T-helper 2 cell treated with Interferon-gamma antibody and Interleukin-4, amounts not matched to agents 100 ng/mL and 5 ng/mL, for 36 hours (primary cell): ENCODE measurements at regions not wholly inside any gene's neighbourhood (a gene's known extent, or its start where the extent isn't known, plus 50 kb on each side); places are given as distances from the start of the nearest gene placed in this dataset.

Experiments
- intact Hi-C: fragments of 100-400 bp; cut with micrococcal nuclease; formaldehyde crosslinking; loops from one replicate; pipeline ENCODE4 v1.15.1; 2023

DNA sequence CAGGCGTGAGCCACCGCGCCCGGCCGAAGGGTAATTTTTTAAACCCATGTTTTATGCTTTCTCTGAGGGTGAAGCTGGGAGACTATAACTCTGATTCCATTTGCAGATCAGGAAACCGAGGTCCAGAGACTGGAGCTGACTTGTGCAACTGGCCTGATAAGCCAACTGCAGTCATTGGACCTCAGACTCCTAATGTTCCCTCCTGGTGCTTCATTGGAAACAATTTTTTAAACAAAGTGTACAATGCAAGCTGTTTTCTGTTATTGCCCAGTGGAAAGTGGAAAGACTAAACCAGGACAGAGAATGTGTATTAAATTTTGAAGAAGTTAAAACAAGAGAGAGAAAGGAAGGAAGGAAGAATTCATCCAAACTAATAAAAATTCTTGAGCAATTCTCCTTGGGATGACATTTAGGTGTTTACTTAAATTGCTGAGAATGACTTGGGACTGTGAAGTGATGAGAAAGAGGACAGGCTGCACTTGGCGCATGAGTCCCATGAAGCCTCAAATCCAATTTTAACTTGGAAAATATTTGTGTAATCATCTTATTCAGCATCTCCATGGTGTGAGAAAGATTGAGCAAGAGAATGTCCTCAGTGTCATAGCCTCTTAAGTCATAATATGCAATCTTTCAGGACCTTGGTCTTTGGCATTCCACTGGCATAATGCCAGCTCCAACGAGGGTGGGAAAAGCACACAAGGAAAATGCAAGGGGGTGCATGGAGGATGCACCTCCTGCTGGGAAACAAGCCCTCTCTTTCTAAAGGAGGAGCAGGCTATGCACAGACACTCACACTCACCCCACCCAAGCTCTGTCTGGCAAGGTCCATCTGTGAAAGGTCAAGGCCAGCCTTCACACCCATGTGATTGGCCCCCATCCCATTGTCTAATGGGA is 342.0 kb downstream of the SIPA1L2 start:
- intact Hi-C loops = no loop called here

DNA sequence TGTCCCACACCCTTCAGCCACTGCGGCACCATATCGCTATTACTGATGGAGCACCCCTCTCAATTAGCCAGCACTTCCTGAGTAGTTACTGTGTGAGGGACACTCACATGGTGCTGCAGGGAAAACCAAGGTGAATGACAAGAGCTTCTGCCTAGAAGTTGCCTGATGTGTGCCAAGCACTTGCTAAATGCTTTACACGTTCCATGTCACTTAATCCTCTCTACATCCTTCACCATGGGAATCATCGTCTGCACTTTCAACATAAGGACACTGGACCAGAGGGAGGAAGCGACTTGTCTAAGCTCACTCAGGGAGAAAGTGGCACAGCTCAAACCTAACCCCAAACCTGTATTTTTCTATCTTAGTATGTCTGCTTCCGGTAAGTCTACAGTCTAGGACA is 344.8 kb downstream of the SIPA1L2 start:
- intact Hi-C loops = no loop called here

DNA sequence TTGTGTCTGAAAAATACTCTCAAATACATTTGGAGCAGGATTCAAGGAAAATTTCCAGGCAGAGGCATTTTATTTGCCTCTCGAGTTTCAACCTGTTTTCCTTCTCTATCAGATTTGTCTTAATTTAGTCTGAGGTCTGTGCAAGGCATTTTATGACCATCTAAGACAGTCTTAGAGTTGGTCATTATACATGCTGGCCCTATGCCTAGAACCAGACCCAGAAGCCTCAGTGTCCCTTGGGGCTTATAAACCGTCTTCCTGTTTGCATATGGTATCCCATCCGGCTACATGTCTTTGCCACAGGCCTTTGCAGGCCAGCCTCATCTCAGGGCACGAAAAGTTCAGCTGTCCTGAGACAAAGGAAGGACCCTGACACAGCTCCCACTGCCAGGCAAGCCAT is 346.1 kb downstream of the SIPA1L2 start:
- intact Hi-C loops = no loop called here

DNA sequence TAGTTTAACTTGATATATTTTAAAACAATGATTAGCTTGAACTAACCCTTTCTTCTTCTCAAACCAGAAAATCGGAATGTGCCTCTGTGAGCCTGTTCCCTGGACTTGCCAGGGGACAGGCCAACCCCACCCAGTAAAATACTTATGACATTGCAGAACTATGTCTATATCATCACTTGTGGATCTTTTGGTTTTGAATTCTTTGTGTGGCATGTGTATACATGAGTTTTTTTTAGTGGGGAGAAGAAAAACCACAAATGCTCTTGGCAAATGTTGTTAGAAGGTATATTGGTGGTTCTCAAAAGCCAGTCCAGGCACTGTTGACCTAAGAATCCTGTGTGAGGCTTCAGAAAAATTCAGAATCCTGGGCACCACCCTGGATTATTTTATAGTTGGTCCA is 347.4 kb downstream of the SIPA1L2 start:
- intact Hi-C loops = no loop called here

DNA sequence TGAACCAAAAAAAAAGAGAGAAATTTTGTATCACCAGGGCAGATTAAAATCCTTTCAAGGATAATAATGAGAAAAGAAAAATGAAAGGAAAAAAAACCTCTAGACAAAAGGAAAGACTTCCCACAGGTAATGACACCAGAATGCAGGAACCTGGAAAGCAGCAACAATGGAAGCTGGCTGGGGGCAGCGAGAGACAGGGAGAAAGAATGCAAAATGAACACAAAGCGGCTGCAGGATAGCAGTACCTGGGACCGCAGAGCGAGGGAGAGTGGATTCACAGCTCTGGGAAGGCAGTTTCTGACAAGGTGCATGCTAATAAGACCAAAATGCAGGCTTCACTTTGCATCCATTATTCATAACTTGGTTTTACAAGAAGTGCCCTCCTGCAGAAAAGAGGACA is 349.0 kb downstream of the SIPA1L2 start:
- intact Hi-C loops = no loop called here

DNA sequence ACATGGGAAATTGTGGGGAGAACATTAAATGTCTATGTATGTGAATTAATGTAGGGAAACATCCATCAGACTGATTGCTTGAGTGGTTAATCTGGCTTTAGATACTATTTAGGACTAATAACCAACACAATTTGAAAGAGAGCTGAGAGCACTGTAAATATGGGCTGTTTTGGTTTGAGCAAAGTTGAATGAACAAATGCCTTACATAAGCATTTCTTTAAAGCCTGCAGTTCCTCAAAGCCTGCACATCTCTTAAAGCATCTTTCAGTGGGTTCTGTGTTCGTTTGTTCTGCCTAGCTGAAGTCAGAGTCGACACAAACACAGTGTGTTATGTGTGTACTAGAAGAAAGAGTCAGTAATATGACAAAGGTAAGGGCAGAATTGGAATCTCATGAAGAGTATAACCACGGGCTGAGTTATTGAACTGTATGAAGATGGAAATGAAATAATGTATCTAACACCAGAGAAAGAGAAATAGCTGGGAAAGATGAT is 350.0 kb downstream of the SIPA1L2 start:
- intact Hi-C loops = no loop called here

DNA sequence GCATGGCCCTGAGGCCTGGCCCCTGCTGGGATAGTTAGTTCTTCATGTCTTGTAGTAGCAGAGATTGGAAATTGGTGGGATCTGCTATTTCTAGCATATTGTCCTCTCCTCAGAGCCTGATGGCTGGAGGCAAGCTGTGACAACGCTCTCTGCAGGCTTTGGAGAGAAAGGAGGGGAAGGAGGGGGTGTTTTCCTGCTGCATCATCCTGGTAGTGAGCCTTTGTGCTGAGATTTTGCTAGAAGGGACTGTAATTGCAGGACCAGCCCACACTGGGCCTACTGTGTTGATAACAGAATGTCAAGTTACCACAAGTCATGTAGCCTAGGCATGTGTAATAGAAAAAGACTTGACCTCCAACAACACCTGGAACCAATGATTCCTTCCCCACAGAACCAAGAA is 351.0 kb downstream of the SIPA1L2 start:
- intact Hi-C loops = no loop called here

DNA sequence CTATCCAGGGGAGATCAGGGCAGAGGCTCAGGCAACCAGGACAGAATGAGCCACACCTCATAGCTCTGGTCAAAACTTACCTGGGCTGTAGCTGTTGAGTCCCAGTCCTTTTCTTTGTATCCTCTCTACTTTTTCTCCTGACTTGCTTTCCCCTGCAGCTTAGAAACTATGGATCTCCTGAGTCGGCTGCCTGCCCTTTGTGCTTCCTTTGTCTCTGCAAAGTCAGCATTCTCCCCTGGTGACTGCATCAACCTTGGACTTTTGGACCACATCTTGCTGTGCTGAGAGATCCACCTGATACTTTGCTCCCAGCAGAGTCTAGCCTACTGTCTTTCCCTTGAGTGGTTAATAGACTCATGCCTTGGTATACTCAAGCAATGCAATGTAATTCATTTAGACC is 353.3 kb downstream of the SIPA1L2 start:
- intact Hi-C loops = no loop called here

DNA sequence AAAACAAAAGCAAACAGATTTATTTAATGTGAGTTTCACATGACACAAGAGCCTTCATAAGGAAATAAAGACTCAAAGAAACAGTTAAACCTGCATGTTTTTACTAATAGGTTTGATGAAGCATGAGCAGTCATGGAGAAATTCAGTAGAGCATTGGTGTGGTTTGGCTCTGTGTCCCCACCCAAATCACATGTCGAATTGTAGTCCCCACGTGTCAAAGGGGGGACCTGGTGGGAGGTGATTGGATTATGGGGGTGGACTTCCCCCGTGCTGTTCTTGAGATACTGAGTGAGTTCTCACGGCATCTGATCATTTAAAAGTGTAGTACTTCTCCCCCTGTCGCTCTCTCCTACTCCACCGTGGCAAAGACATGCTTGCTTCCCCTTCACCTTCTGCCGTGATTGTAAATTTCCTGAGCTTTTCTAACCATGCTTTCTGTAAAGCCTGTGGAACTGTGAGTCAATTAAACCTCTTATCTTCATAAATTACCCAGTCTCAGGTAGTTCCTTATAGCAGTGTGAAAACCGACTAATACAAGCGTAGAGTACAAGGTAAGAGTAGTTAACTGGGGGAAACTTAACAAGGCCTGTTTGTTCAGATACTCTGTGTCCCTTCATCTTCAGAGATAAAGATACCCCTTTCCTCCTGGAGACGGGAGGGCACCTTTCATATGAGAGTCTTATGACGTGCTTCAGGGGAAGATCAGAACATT is 354.8 kb downstream of the SIPA1L2 start:
- intact Hi-C loops = no loop called here

DNA sequence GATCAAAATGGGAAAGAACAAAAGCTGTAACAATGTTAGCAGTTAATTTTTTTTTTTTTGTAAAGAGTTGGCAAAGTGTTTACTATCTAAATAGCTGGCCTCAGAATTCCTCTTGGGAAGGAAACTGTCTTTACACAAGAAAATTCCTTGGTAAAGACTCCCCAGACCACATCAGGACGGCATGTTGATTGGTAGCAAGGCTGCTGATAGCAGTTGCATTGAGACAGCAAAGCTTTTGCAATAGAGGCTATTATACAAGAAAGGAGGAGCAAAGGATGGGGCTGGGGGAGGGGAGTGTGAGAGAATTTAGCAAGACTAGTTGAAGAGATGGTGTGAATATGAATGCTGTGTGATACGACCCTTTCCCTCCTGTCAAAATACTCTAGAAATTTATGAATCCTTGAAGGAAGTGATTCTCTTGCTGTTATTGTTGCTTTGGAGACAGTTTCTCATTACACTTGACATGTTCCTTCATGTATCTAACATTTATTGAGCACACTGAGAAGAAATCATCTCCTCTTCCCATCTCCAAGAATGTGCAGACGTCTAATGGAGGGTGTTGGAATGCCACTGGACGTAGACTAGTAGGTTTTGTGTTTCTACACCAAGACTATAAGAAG is 355.6 kb downstream of the SIPA1L2 start:
- intact Hi-C loops = no loop called here

DNA sequence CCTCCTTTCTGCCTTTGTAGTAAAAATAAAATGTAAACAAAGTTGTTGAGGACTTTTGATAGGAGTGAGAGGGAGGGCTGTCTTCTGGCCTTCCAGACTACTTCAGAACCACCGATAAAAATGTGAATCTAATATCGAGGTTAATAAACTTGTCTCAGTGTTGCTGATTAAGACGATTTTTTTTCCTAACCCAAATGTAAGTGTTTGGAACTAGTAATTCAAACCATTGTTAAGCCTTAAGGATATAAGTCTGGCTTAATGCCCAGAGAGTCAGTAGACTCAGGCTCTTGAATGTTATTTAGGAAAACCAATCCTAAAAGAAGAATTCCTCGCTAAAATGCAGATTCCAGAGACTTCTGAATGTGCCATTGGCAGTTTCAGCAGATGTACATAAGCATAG is 356.9 kb downstream of the SIPA1L2 start:
- intact Hi-C loops = no loop called here

DNA sequence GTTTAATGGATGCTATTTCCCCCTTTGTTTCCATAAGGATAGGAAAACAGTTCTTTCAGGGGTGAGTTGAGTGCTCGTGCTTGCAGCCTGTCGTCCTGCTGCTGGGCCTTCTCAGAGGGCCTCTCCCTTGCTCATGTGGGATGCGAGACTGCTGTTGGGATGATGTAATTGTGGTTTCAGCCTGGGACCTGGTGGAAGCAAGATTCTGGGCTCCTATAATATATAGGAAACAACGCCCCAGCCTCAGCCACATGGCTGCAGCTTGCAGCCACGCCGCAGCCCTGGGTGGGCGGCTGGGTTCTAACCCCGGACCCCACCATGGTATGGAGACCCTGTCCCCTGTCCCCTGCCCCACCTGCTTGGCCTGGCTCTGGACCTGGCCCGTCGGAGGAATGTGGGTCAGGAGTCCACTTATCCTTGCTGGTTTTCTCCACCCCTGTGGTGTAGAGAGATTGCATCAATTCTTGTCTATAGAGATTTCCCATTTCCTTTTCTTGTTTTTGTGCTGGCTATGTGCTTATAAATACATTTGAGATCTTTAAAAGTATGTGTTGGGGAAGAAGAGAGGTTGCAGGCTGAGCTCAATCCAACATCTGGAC is 357.8 kb downstream of the SIPA1L2 start:
- intact Hi-C loops = no loop called here

DNA sequence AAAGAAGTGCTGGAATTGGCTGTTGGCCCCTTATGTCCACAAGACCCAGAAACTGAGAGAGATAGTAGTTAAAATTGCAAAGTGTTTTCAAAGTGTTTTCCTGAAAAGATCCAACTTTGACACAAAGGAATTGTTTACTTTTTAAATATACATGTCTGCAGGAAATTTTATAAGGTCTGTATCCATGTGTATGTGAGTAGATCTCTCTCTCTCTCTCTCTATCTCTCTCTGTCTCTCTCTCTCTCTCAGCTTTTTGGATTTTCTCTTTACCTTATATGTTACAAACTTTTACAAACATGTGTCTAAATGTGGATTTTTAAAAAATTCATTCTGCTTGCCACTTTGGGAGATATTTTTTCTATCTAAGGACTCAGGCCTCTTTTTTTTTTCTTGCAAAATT is 358.6 kb downstream of the SIPA1L2 start:
- intact Hi-C loops = no loop called here

DNA sequence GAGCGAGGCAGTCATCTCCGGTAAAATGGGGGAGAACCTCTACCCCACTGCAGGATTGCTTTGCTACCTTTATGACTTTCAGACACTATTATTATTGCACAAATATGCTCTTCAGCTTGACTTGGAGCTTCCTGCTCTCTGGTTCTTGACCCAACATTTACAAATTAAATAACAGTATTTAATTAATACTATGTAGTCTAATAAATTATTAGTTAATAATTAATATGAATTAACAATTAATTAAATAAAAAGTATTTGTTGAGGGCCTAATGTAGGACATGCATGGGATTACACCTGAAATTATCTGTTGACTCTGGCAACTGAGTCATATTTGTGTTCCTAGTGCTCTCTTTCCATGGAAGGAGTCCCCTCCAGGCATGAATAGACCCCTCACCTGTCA is 359.9 kb downstream of the SIPA1L2 start:
- intact Hi-C loops = no loop called here

DNA sequence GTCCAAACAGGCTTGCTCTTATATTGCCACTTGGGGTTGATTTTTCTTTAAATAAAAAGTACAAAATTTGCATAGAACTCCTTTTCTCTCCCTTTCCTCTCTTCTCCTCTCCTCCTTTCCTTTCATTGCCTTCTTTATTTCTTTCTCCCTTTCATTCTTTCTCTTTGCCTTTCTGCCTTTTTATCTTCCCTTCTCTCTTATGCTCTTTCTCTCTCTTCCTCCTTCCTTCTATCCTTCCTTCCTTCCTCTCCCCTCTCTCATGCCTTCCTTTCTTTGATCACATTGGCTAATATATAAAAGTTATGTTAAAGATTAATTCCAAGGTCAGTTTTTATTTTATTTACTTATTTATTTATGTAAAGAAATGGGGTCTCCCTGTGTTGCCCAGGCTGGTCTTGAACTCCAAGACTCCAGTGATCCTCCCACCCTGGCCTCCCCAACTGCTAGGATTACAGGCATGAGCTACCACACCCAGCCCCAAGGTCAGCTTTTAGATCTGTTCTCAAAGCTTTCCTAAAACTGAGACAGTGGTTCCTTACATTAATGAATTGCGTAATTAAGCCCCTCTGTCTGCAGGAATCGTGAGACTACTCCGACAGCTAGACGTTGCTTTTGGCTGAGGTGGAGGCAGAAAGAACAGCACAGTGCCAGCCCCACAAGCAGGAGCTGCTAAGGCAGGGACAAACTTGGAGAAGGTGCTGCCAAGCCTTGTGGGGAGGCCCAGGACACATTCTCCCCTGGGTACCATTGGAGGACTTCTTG is 361.9 kb downstream of the SIPA1L2 start:
- intact Hi-C loops = no loop called here

DNA sequence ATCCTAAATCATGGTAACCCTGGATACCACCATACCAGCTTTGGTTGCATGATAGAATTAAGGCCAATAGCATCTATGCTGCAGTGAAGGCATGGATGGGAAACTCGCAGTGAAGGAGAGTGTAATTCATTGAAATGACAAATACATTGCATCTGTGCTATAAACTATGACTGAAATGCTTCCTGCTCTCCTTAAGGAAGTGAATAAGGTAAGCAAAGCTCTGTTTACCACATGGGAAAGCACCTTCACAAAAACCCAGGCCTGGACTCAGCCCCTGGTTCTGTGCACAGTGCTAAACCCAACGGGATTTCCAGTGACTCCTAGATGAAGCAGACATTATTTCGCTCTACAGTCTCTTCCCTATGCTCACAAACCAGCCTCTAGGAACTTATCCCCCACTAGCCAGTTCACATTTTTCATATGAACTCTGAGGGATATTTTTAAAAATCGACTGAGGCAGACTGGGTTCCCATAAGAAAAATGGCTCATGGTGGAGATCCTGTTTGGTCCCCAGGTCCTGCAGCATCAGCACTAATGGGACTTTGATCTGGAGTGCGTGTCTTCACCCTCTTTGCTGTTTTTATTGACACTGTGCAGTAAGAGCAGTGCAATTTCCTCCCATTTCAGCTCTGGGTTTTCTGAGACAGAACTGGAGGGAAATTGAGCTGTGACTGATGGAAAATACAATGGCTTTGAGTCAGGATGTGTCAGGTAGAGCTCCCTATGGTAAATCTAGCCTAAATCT is 362.7 kb downstream of the SIPA1L2 start:
- intact Hi-C loops = no loop called here

DNA sequence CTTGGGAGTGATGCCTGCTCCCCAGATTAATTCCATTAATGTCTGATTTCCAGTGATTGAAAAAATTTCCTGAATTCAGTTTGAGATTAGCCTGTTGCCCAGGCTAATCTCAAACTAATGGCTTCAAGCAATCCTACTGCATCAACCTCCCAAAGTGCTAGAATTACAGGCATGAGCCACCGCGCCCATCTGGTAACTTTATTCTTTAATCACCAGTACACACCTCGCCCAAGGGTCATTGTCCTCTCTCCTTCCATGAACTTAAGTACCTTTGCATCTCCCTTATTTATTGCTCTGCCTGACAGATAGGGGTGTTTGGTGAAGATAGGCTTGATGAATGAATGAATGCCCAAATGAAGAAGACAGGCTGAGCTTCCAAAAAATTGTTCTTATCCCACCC is 366.5 kb downstream of the SIPA1L2 start:
- intact Hi-C loops = no loop called here

DNA sequence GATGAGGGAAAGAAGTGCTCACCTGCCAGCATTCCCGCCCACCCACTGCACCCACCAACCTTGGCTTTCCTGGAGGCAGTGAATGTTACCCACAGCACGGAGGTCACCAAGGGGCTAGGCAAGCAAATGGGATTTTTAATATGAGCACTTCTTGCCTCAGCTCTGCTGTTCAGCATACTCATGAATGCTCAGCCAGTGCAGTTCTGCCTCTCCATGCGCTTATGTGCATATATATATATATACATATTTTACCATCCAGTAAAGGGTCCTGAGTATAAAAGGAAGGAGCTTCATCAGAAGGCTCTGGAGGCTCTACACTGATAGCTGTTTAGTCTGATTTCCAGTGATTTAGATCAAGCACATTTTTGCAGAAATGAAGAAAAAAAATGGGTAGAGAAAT is 366.9 kb downstream of the SIPA1L2 start:
- intact Hi-C loops = no loop called here

DNA sequence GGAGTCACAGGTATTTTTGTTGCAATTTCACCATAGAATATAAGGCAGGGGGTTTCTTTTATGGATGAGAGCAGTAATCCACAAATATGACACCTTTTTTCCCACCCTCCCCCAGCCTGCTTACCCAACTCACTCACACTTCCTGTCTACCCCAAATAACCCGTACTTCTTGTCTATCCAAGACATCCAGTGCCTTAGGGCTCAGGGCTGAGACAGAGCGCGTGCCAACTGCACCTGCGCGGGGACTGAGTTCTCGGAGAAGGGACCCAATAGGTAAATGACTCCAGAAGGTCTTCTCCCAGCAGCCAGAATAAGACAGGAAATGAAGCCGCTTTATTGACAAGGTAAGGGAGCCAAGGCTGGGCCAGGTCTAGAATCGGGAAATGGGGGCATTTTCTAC is 369.1 kb downstream of the SIPA1L2 start:
- intact Hi-C loops = no loop called here

DNA sequence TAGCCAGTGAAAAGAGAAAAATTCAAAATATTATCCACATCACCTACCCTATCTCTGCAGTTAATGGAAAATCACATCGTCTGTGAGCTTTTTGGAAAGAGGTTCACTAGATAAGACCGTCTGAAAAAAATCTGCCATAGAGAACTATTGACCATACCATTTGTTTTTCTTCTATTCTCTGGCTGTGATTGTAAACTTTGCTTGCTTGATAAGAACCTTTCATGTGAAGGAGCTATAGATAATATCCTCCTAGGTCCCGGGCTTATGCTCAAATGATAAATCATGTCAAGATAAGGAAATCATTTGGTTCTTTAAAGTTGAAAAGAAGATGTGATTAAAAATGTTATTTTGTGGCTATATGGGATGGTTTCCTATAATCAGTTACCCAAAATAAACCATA is 369.9 kb downstream of the SIPA1L2 start:
- intact Hi-C loops = no loop called here
